Endothelial cell of umbilical vein (primary cell): ENCODE measurements at regions not wholly inside any gene's neighbourhood (a gene's known extent, or its start where the extent isn't known, plus 50 kb on each side); places are given as distances from the start of the nearest gene placed in this dataset.

ENCODE experiments used
- BruUV-seq: library from RNA; stranded (reverse); fragments of 400-500 nt; replicated peaks from 2 replicates; lab custom pipeline; 2021; lab: Mats Ljungman, UMichigan
- CTCF ChIA-PET: fragments of 300-600, 350-600 bp; sonication (Branson Sonifier 250); formaldehyde crosslinking; loops from one replicate; lab custom pipeline; 2021; ENCODE audit warnings: antibody characterized with exemption, inconsistent platforms; lab: Charles Lee
- POLR2A ChIA-PET: fragments of 300-600, 350-600 bp; sonication (Branson Sonifier 250); formaldehyde crosslinking; loops from one replicate; lab custom pipeline; 2021; ENCODE audit warnings: antibody characterized with exemption, inconsistent platforms; lab: Charles Lee
- DNase-seq: peaks from one replicate; pipeline ENCODE4 v3.0.0-alpha.2; 2011; ENCODE audit warnings: low read depth, low spot score
- FAIRE-seq: peaks from 2 replicates; lab custom pipeline; 2011; peaks lifted over from hg19 to GRCh38; lab: Jason Lieb, UNC
- H2AFZ ChIP-seq: 2 replicates; pipeline ENCODE4 v1.6.0; 2012; ENCODE audit warnings: low read depth, low read length, control low read depth, inconsistent platforms
- H3K27ac ChIP-seq: 2 replicates; pipeline ENCODE4 v1.5.1; 2011; ENCODE audit warnings: low read depth, mild to moderate bottlenecking, control low read depth, low read length, moderate library complexity; ENCODE audit not compliant: insufficient read depth
- H3K27me3 ChIP-seq, 2 experiments: 2 replicates each; pipeline versions ENCODE4 v1.6.0 to v1.6.1; 2011; ENCODE audit warnings: low read length in 2 of 2, mixed read lengths in 1 of 2; ENCODE audit not compliant: control insufficient read depth in 2 of 2, insufficient read depth in 2 of 2
- H3K36me3 ChIP-seq, 2 experiments: 2 replicates in 1 of 2; 3 replicates in 1 of 2; pipeline ENCODE4 v1.5.1; 2011; ENCODE audit warnings: low read length in 2 of 2, mild to moderate bottlenecking in 1 of 2, moderate library complexity in 1 of 2; ENCODE audit not compliant: control insufficient read depth in 2 of 2, insufficient read depth in 2 of 2; ENCODE audit errors: extremely low read depth in 1 of 2
- H3K4me1 ChIP-seq: 3 replicates; pipeline ENCODE4 v1.5.1; 2011; ENCODE audit warnings: mild to moderate bottlenecking, low read length; ENCODE audit not compliant: control insufficient read depth, insufficient read depth; ENCODE audit errors: extremely low read depth
- H3K4me2 ChIP-seq: 2 replicates; pipeline ENCODE4 v1.6.1; 2011; ENCODE audit warnings: low read length, control low read depth, mixed read lengths; ENCODE audit not compliant: insufficient read depth
- H3K4me3 ChIP-seq, 3 experiments: fragments of 200-600 bp in 1 of 3; sonication (generic), shearing (Covaris generic) in 1 of 3; replicated peaks in 1 of 3; 2 replicates each; pipeline ENCODE4 v1.5.1; 2011 to 2016; ENCODE audit warnings: control low read depth in 3 of 3, low read length in 3 of 3, mild to moderate bottlenecking in 2 of 3, inconsistent platforms in 1 of 3, low read depth in 1 of 3, moderate library complexity in 1 of 3; ENCODE audit not compliant: insufficient read depth in 1 of 3
- H3K79me2 ChIP-seq: 2 replicates; pipeline ENCODE4 v1.6.0; 2012; ENCODE audit warnings: low read length, inconsistent platforms; ENCODE audit not compliant: control insufficient read depth, insufficient read depth
- H3K9ac ChIP-seq: replicated peaks from 2 replicates; pipeline ENCODE3; 2011; ENCODE audit warnings: low read length, control low read depth; ENCODE audit not compliant: insufficient read depth; ENCODE audit errors: extremely low read depth
- H3K9me1 ChIP-seq: replicated peaks from 3 replicates; pipeline ENCODE4 v1.6.0; 2011; ENCODE audit warnings: mild to moderate bottlenecking, low read length; ENCODE audit not compliant: control insufficient read depth, insufficient read depth; ENCODE audit errors: extremely low read depth
- H3K9me3 ChIP-seq: replicated peaks from 2 replicates; pipeline ENCODE4 v1.5.1; 2012; ENCODE audit warnings: low read length, inconsistent platforms; ENCODE audit not compliant: control insufficient read depth, insufficient read depth
- H4K20me1 ChIP-seq: replicated peaks from 2 replicates; pipeline ENCODE3; 2011; ENCODE audit warnings: mild to moderate bottlenecking, low read length; ENCODE audit not compliant: control insufficient read depth, insufficient read depth; ENCODE audit errors: extremely low read depth
- EZH2 ChIP-seq: IDR thresholded peaks from 2 replicates; pipeline ENCODE4 v1.6.1; 2012; ENCODE audit warnings: borderline replicate concordance, low read depth, mild to moderate bottlenecking, moderate library complexity, low read length, inconsistent platforms; ENCODE audit not compliant: severe bottlenecking
- FOS ChIP-seq: IDR thresholded peaks from 2 replicates; pipeline ENCODE4 v1.6.1; 2011; ENCODE audit warnings: mild to moderate bottlenecking, low read length, moderate library complexity, borderline replicate concordance; ENCODE audit not compliant: insufficient read depth
- GATA2 ChIP-seq: IDR thresholded peaks from 2 replicates; pipeline ENCODE4 v1.7.0; 2011; ENCODE audit warnings: low read depth, mild to moderate bottlenecking, moderate library complexity, mixed read lengths, low read length; ENCODE audit not compliant: insufficient read length, insufficient read depth
- JUN ChIP-seq: IDR thresholded peaks from 2 replicates; pipeline ENCODE4 v1.6.1; 2011; ENCODE audit warnings: borderline replicate concordance, low read depth; ENCODE audit not compliant: insufficient read length, insufficient read depth
- MAX ChIP-seq: IDR thresholded peaks from 2 replicates; pipeline ENCODE4 v1.6.1; 2011; ENCODE audit not compliant: insufficient read depth, insufficient read length
- POLR2A ChIP-seq: IDR thresholded peaks from 2 replicates; pipeline ENCODE4 v1.6.1; 2012; ENCODE audit warnings: low read depth, mild to moderate bottlenecking, control low read depth, low read length
- POLR2AphosphoS5 ChIP-seq: IDR thresholded peaks from 2 replicates; pipeline ENCODE4 v1.6.1; 2012; ENCODE audit warnings: low read depth, mild to moderate bottlenecking, control low read depth, low read length, moderate library complexity; ENCODE audit not compliant: insufficient read depth
- dilution Hi-C: fragments of 300-500 bp; cut with MboI; formaldehyde crosslinking; loops from one replicate; pipeline ENCODE4 v1.15.0; 2019; ENCODE audit warnings: low sequenced_read_pairs; ENCODE audit not compliant: extremely low pct_ligation_motif_present
- intact Hi-C: fragments of 100-400 bp; cut with micrococcal nuclease; formaldehyde crosslinking; loops from one replicate; pipeline ENCODE4 v1.10.0; 2022
- TF ChIP-seq, protein P1 (sequence below), 2 donors: IDR thresholded peaks; 1 replicate in 1 of 2; 2 replicates in 1 of 2; pipeline ENCODE4 v1.5.1; 2011; ENCODE audit warnings: low read length in 2 of 2, mild to moderate bottlenecking in 2 of 2, moderate library complexity in 2 of 2, control low read depth in 1 of 2, inconsistent platforms in 1 of 2, low read depth in 1 of 2; ENCODE audit not compliant: insufficient read depth in 1 of 2; ENCODE audit errors: extremely low read depth in 1 of 2

DNA sequence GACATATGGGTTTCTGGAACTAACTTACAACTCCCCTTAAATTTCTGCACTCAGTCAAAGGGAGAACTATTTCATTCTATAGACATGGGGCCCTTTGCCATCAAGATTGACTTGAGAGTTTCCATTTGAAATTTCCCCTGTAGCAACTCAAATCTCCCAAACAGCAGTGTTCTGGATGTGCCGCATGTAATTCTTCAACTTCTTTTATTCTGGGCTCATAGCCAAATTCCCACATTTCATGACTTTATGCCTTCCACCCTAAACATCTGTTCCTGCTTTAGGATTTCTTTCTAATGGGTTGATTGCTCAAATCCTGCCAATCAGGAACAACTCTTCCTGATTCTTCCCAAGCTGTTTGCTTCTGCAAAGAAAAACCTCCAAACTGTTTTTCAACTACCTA, 336.0 kb downstream of the TBC1D4 start:
- Histone ChIP-seq H3K9me1 (no peaks in the 10 kb centered on the region), H3K27ac (no peak overlapping the region), H3K27me3 (peaks cover 0 to 3% of the 10 kb centered on the region in 2 experiments), H3K9me3 (no peaks in the 10 kb centered on the region), H3K4me3 (no peak overlapping the region), H3K4me1 (peaks cover 2% of the 10 kb centered on the region), H3K9ac (no peak overlapping the region), H2AFZ (no peak overlapping the region), H3K4me2 (no peak overlapping the region), H4K20me1 (no peaks in the 10 kb centered on the region), H3K36me3 (no peaks in the 10 kb centered on the region), H3K79me2 (no peaks in the 10 kb centered on the region)
- no peak for DNase-seq
- POLR2A ChIA-PET: no interaction called here
- TF ChIP-seq POLR2AphosphoS5 (no peak), FOS (no peak)
- TF ChIP-seq, protein P1, sequence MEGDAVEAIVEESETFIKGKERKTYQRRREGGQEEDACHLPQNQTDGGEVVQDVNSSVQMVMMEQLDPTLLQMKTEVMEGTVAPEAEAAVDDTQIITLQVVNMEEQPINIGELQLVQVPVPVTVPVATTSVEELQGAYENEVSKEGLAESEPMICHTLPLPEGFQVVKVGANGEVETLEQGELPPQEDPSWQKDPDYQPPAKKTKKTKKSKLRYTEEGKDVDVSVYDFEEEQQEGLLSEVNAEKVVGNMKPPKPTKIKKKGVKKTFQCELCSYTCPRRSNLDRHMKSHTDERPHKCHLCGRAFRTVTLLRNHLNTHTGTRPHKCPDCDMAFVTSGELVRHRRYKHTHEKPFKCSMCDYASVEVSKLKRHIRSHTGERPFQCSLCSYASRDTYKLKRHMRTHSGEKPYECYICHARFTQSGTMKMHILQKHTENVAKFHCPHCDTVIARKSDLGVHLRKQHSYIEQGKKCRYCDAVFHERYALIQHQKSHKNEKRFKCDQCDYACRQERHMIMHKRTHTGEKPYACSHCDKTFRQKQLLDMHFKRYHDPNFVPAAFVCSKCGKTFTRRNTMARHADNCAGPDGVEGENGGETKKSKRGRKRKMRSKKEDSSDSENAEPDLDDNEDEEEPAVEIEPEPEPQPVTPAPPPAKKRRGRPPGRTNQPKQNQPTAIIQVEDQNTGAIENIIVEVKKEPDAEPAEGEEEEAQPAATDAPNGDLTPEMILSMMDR (IDR thresholded peaks at IDR 0.05; ENCODE audit: extremely low read depth in 1 of 2, insufficient read depth in 1 of 2, low read depth in 1 of 2, low read length in 2 of 2): no peak
- intact Hi-C loops (no loop called here), dilution Hi-C loops (no loop called here)
- CTCF ChIA-PET: no interaction called here
- no peak for FAIRE-seq
- BruUV-seq: no TSS peak

DNA sequence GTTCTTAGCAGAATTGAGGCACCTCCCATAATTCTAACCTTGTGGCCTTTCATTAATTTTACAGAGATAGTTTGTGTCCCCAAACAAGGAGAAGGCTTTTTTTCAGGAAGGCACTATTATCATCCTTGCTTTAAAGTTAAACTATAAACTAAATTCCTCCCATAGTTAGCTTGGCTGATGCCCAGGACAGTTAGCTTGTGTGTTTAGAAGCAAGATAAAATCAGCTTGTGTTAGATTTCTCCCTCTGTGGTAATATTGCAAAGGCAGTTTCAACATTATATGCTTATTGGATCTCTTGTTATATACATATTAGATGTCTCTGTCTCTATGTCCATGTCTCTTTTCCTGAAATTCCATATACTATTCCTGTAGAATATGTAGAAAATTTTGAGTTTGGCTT, 342.7 kb downstream of the TBC1D4 start:
- FAIRE-seq (no peak), DNase-seq (no peak)
- dilution Hi-C loops (no loop called here), intact Hi-C loops (loop anchor here (5.0 kb wide), 2 partner anchors 267 to 312 kb away; no protein-coding TSS in a partner anchor)
- Histone ChIP-seq H3K27ac (no peak overlapping the region), H3K36me3 (no peaks in the 10 kb centered on the region), H3K9ac (no peak overlapping the region), H2AFZ (no peak overlapping the region), H3K9me3 (no peaks in the 10 kb centered on the region), H3K79me2 (no peaks in the 10 kb centered on the region), H3K4me2 (no peak overlapping the region), H3K4me3 (no peak overlapping the region), H3K27me3 (no peaks in the 10 kb centered on the region), H3K9me1 (no peaks in the 10 kb centered on the region), H3K4me1 (peaks cover 7% of the 10 kb centered on the region), H4K20me1 (no peaks in the 10 kb centered on the region)
- ChIA-PET POLR2A (no interaction called here), CTCF (no interaction called here)
- TF ChIP-seq, protein P1 (IDR thresholded peaks at IDR 0.05; ENCODE audit: extremely low read depth in 1 of 2, insufficient read depth in 1 of 2, low read depth in 1 of 2, low read length in 2 of 2): no peak
- no peak for TF ChIP-seq GATA2
- no peak for TF ChIP-seq MAX
- TF ChIP-seq POLR2A: no peak
- TF ChIP-seq JUN: no peak
- TF ChIP-seq FOS: no peak
- no peak for TF ChIP-seq EZH2
- BruUV-seq: no TSS peak
